ENCODE measurements at regions not wholly inside any gene's neighbourhood (a gene's known extent, or its start where the extent isn't known, plus 50 kb on each side); places are given as distances from the start of the nearest gene placed in this dataset.

DNA sequence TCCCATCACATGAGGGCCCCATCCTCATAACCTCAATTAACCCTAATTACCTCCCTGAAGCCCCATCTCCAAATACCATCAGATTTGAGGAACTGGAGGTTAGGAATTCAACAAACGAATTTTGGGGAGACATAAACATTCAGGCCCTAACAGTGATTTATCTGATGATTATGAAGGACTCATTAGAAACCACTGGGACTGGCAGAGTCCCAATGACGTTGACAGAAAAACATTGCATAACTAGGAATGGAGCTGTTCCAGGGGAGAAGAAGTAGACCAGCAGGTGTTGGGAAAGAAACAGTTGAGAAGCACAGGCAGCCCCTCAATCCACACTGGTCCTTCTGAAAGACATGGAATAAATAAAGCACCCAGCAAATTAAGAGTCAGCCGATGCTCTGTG, 282.0 kb downstream of the MAP2K4 start:
- Histone ChIP-seq H3K27ac (ENCODE audit: low read depth, low read length) (no peak overlapping the region), H3K36me3 (ENCODE audit: control insufficient read depth, insufficient read depth, low read length) (no peaks in the 10 kb centered on the region), H3K9ac (ENCODE audit: low read length) (no peak overlapping the region), H3K4me3 (ENCODE audit: low read length) (no peak overlapping the region), H3K4me1 (ENCODE audit: control insufficient read depth, insufficient read depth, low read length) (peaks cover 9% of the 10 kb centered on the region), H3K27me3 (ENCODE audit: control insufficient read depth, insufficient read depth, low read length) (no peaks in the 10 kb centered on the region)

DNA sequence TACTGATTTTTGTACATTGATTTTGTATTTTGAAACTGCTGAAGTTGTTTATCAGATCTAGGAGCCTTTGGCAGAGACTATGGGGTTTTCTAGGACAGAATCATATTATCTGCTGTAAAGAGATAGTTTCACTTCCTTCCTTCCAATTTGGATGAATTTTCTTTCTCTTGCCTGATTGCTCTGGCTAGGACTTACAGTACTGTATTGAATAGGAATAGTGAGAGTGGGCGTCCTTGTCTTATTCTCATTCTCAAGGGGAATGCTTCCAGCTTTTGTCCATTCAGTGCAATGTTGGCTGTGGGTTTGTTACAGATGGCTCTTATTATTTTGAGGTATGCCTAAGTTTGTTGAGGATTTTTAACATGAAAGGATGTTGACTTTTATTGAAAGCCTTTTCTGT, 290.1 kb downstream of the MAP2K4 start:
- H3K36me3 ChIP-seq (ENCODE audit: control insufficient read depth, insufficient read depth, low read length), result no peaks in the 10 kb centered on the region
- H3K27ac ChIP-seq (ENCODE audit: low read depth, low read length), result no peak overlapping the region
- no peaks in the 10 kb centered on the region for H3K27me3 ChIP-seq (ENCODE audit: control insufficient read depth, insufficient read depth, low read length)
- H3K4me1 ChIP-seq (ENCODE audit: control insufficient read depth, insufficient read depth, low read length), result no peaks in the 10 kb centered on the region
- no peak overlapping the region for H3K4me3 ChIP-seq (ENCODE audit: low read length)
- no peak overlapping the region for H3K9ac ChIP-seq (ENCODE audit: low read length)

DNA sequence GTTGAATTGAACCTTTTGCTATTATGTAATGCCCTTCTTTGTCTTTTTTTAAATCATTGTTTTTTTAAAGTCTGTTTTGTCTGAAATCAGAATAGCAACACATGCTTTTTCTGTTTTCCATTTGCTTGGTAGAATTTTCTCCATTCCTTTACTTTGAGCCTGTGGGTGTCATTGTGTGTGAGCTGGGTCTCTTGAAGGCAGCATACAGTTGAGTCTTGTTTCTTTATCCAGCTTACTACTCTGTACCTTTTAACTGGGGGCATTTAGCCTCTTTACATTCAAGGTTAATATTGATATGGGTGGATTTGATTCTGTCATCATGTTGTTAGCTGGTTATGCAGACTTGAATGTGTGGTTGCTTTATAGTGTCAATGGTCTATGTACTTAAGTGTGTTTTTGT, 292.0 kb downstream of the MAP2K4 start:
- no peak overlapping the region for H3K9ac ChIP-seq (ENCODE audit: low read length)
- H3K4me1 ChIP-seq (ENCODE audit: control insufficient read depth, insufficient read depth, low read length), result no peaks in the 10 kb centered on the region
- no peaks in the 10 kb centered on the region for H3K36me3 ChIP-seq (ENCODE audit: control insufficient read depth, insufficient read depth, low read length)
- H3K27ac ChIP-seq (ENCODE audit: low read depth, low read length), result no peak overlapping the region
- H3K4me3 ChIP-seq (ENCODE audit: low read length), result no peak overlapping the region
- H3K27me3 ChIP-seq (ENCODE audit: control insufficient read depth, insufficient read depth, low read length), result no peaks in the 10 kb centered on the region

DNA sequence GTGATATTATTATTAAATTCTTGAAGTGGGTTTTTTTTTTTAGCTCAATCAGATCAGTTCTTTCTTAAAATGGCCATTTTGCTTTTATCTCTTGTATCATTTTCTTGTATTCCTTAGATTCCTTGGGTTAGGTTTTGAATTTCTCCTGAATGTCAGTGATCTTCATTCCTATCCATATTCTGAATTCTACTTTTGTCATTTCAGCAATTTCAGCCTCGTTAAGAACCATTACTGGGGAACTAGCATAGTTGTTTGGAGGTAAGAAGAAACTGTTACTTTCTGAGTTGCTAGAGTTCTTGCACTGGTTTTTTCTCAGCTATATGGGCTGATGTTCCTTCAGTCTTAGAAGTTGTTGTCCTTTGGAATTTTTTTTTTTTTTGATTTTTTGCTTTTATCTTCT, 293.1 kb downstream of the MAP2K4 start:
- Histone ChIP-seq H3K4me1 (ENCODE audit: control insufficient read depth, insufficient read depth, low read length) (no peaks in the 10 kb centered on the region), H3K36me3 (ENCODE audit: control insufficient read depth, insufficient read depth, low read length) (no peaks in the 10 kb centered on the region), H3K9ac (ENCODE audit: low read length) (no peak overlapping the region), H3K27me3 (ENCODE audit: control insufficient read depth, insufficient read depth, low read length) (no peaks in the 10 kb centered on the region), H3K4me3 (ENCODE audit: low read length) (no peak overlapping the region), H3K27ac (ENCODE audit: low read depth, low read length) (no peak overlapping the region)

DNA sequence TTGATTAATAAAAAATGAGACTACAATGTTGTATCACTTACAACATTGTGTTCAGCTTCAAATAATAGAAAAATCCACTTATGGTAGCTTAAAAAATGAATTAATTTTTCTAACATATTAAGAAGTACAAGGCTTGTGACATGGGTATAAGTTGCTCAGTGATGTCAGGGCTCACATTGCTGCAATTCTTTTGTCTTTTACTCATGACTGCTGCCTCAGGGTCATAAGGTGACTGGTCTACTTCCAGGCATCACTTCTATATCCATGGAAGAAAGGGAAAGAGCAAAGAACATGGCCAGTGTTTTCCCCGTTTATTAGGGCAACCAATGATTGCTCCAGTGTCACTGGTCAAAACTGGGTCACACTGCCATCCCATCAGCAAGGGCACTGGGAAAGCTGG, 295.3 kb downstream of the MAP2K4 start:
- Histone ChIP-seq H3K36me3 (ENCODE audit: control insufficient read depth, insufficient read depth, low read length) (no peaks in the 10 kb centered on the region), H3K9ac (ENCODE audit: low read length) (no peak overlapping the region), H3K27me3 (ENCODE audit: control insufficient read depth, insufficient read depth, low read length) (no peaks in the 10 kb centered on the region), H3K4me3 (ENCODE audit: low read length) (no peak overlapping the region), H3K27ac (ENCODE audit: low read depth, low read length) (no peak overlapping the region), H3K4me1 (ENCODE audit: control insufficient read depth, insufficient read depth, low read length) (no peaks in the 10 kb centered on the region)

DNA sequence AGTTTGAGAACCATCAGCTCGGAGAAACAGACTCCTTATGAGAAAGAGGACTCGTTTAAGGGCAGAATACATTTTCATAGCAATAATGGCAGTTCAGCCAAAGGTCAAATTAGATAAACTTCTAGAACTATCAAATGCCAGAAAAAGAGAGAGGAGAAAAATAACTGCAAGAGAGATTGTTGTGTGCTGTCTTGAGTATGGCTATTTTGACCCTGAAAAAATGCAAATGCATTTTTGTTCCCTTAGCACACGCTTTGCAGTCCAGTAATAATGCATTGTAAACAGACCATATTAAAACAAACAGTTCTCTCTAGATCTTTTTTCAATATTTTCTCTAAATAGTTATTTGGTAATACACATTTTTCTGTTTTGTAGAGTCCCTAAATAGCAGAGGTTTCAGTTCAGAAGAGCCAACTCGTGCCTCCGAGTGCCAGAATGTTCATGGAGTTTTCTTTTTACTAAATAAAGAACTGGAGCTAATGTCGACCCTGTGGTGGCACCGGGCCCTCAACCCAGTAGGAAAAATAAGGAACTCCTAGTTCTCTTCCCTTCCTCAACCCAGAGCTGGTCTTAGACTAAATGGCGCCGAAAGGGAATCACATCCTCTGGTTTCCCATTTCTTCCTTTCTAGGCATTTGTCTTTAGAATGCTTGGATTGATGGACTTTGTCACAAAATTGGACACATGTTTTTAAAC, 298.0 kb downstream of the MAP2K4 start:
- Histone ChIP-seq H3K9ac (ENCODE audit: low read length) (no peak overlapping the region), H3K4me3 (ENCODE audit: low read length) (no peak overlapping the region), H3K27ac (ENCODE audit: low read depth, low read length) (no peak overlapping the region), H3K4me1 (ENCODE audit: control insufficient read depth, insufficient read depth, low read length) (no peaks in the 10 kb centered on the region), H3K36me3 (ENCODE audit: control insufficient read depth, insufficient read depth, low read length) (no peaks in the 10 kb centered on the region), H3K27me3 (ENCODE audit: control insufficient read depth, insufficient read depth, low read length) (no peaks in the 10 kb centered on the region)

DNA sequence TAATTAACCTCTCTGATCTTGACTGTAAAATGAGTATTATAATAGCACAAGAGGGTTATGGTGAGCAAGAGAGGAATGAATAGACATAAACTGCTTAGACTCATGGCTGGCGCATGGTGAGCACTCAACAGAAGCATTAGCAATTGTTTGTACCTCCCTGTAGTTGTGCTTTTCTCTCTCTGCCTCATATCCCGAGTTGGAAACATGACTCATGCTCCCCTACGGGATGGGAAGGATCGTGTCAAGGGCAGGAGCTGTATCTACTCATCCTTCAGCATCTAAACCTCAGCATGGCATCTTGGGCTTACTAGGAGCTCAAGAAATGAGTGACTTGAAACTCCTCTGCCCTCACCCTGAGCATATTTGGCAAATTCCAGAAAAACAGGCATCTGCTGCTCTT, 299.6 kb downstream of the MAP2K4 start:
- Histone ChIP-seq H3K36me3 (ENCODE audit: control insufficient read depth, insufficient read depth, low read length) (no peaks in the 10 kb centered on the region), H3K27me3 (ENCODE audit: control insufficient read depth, insufficient read depth, low read length) (no peaks in the 10 kb centered on the region), H3K27ac (ENCODE audit: low read depth, low read length) (no peak overlapping the region), H3K9ac (ENCODE audit: low read length) (no peak overlapping the region), H3K4me1 (ENCODE audit: control insufficient read depth, insufficient read depth, low read length) (no peaks in the 10 kb centered on the region), H3K4me3 (ENCODE audit: low read length) (no peak overlapping the region)

DNA sequence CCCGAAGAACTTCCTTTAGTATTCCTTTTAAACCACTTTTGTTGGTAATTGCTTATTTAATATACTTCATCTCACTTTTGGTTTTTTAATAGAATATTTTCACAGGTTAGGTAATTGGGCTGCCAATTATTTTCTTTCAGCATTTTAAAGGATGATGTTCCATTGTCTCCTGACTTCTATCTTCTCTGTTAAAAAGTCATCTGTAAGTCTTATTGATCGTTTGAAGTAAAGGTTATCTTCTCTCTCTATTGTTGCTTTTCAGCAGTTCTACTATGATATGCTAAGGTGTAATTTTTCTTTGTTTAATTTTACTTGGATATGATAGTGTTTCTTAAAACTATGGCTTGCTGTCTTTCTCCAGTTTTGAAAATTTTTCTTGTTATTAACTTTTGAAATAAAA, 307.5 kb downstream of the MAP2K4 start:
- H3K36me3 ChIP-seq (ENCODE audit: control insufficient read depth, insufficient read depth, low read length), result no peaks in the 10 kb centered on the region
- no peak overlapping the region for H3K27ac ChIP-seq (ENCODE audit: low read depth, low read length)
- no peak overlapping the region for H3K9ac ChIP-seq (ENCODE audit: low read length)
- H3K27me3 ChIP-seq (ENCODE audit: control insufficient read depth, insufficient read depth, low read length), result no peaks in the 10 kb centered on the region
- no peak overlapping the region for H3K4me3 ChIP-seq (ENCODE audit: low read length)
- H3K4me1 ChIP-seq (ENCODE audit: control insufficient read depth, insufficient read depth, low read length), result no peaks in the 10 kb centered on the region

DNA sequence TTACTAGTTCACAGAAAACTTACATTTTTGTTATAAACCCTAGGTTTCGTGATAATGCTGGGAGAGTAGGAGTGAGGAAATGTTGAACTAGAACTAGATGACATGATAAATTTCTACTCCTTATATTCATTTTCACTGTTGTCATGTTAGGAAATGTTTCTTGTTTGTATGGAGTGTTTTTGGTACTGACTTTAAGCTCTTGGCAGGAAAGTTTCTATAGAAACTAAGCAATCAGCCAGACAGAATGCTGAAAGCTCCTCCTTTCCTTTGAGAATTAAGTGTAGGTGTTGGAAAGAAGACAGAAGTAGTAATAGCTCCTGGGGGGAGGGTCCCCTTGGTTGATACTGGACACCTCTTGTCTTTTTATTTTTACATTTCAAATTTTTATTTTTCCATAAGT, 309.8 kb downstream of the MAP2K4 start:
- Histone ChIP-seq H3K27me3 (ENCODE audit: control insufficient read depth, insufficient read depth, low read length) (no peaks in the 10 kb centered on the region), H3K36me3 (ENCODE audit: control insufficient read depth, insufficient read depth, low read length) (no peaks in the 10 kb centered on the region), H3K27ac (ENCODE audit: low read depth, low read length) (no peak overlapping the region), H3K9ac (ENCODE audit: low read length) (no peak overlapping the region), H3K4me3 (ENCODE audit: low read length) (no peak overlapping the region), H3K4me1 (ENCODE audit: control insufficient read depth, insufficient read depth, low read length) (no peaks in the 10 kb centered on the region)

DNA sequence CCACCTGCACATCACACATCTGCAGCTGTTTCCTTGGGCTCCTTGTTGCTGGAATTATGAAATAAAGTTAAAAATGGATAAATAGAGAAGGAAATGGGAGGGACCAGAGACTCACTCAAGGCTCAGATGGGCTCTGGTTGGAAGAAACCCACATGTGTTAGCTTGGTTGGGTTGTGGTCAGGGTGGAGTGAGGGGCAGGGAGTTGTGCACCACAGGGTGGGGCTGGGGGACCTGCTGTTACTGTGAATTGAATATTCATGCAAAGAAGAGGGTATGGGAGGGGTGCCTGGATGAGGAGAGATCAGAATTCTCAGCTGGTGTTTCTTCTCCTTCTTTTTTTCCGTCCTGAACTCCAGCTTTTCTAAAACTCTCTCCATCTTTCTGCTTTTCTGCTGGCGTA, 320.7 kb downstream of the MAP2K4 start:
- Histone ChIP-seq H3K4me1 (ENCODE audit: control insufficient read depth, insufficient read depth, low read length) (peaks cover 3% of the 10 kb centered on the region), H3K9ac (ENCODE audit: low read length) (no peak overlapping the region), H3K27ac (ENCODE audit: low read depth, low read length) (no peak overlapping the region), H3K4me3 (ENCODE audit: low read length) (no peak overlapping the region), H3K27me3 (ENCODE audit: control insufficient read depth, insufficient read depth, low read length) (no peaks in the 10 kb centered on the region), H3K36me3 (ENCODE audit: control insufficient read depth, insufficient read depth, low read length) (no peaks in the 10 kb centered on the region)

DNA sequence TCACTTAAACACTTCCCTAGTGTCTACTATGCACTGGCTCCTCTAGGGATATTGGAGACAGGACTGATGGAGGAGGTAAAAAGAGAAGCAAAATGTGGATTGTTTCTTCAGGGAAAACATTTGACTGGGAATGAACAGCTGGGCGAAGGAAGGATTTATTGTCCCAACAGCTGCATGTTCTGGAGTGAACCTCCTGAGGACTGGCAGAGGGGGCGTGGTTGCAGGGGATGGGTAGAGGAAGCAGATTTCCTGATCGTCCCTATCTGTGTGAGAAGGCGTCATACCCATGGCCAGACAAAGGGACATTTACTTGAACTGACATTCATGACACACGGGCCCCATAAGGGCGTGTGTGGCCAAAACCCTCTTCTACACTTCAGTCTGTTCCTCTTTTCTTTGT, 321.5 kb downstream of the MAP2K4 start:
- H3K9ac ChIP-seq (ENCODE audit: low read length), result no peak overlapping the region
- H3K4me3 ChIP-seq (ENCODE audit: low read length), result no peak overlapping the region
- peaks cover 3% of the 10 kb centered on the region for H3K4me1 ChIP-seq (ENCODE audit: control insufficient read depth, insufficient read depth, low read length)
- no peaks in the 10 kb centered on the region for H3K36me3 ChIP-seq (ENCODE audit: control insufficient read depth, insufficient read depth, low read length)
- no peaks in the 10 kb centered on the region for H3K27me3 ChIP-seq (ENCODE audit: control insufficient read depth, insufficient read depth, low read length)
- H3K27ac ChIP-seq (ENCODE audit: low read depth, low read length), result no peak overlapping the region

DNA sequence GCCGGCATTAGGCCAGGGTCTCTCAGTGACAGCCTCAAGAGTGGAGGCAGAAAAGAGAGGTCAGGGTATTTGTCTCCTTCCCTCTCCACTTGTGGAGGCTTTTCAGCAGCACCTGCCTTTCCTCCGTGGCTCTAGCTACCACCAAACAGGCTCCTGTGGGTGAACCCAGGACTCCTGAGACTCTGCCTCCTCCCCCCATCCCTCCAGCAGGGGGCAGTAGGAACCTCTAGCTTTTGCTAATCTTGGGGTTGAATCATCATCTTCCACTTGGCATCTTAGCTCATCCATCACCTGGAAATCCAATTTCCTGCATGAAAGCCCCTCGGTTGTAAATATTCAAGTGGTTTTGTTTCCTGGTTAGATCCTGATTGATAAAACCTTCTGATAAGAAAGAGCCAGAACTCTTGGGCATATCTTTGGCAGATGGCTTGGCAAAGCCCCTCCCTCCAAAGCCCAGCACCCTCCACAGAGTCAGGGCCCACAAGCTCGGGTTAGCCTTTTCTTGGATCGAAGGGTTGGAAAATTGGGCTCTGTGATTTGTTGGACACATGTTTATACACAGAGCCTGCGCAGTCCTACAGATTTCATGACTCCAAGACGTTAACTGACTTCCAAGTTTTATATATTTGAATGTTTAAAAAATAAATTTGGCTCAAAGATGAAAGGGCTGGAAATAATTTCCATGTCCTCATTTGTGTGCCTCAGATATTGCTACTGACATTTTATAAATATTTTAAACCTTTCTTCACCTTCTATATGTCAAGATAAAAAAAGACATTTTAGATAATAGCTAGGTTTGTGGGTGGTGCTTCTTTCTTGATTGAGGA, 322.1 kb downstream of the MAP2K4 start:
- H3K27ac ChIP-seq (ENCODE audit: low read depth, low read length), result peak overlapping the region; percentile 17
- no peak overlapping the region for H3K9ac ChIP-seq (ENCODE audit: low read length)
- no peaks in the 10 kb centered on the region for H3K36me3 ChIP-seq (ENCODE audit: control insufficient read depth, insufficient read depth, low read length)
- no peak overlapping the region for H3K4me3 ChIP-seq (ENCODE audit: low read length)
- no peaks in the 10 kb centered on the region for H3K27me3 ChIP-seq (ENCODE audit: control insufficient read depth, insufficient read depth, low read length)
- H3K4me1 ChIP-seq (ENCODE audit: control insufficient read depth, insufficient read depth, low read length), result peaks cover 3% of the 10 kb centered on the region

DNA sequence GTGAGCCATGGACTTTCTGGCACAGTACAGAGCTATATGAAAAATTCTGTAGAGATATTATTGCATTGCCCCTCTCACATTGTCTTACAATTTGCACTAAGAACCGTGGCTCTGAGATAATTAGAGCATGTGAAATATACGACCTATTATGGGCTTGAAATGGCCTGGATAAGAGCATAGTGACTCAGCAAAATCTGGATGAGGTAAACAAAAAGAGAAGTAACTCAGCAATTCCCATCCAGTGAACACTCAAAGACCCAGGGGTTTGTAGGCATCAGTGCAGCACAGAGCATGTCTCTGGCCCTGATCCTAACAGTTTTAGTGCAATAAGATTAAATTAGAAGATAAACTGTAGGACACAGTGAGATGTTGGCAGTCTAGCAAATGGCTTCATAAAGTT, 317.2 kb upstream of the MYOCD start:
- Histone ChIP-seq H3K36me3 (ENCODE audit: control insufficient read depth, insufficient read depth, low read length) (no peaks in the 10 kb centered on the region), H3K27ac (ENCODE audit: low read depth, low read length) (no peak overlapping the region), H3K27me3 (ENCODE audit: control insufficient read depth, insufficient read depth, low read length) (no peaks in the 10 kb centered on the region), H3K4me1 (ENCODE audit: control insufficient read depth, insufficient read depth, low read length) (peaks cover 5% of the 10 kb centered on the region), H3K4me3 (ENCODE audit: low read length) (no peak overlapping the region), H3K9ac (ENCODE audit: low read length) (no peak overlapping the region)
